HG03103 (cell line): ENCODE measurements at regions not wholly inside any gene's neighbourhood (a gene's known extent, or its start where the extent isn't known, plus 50 kb on each side); places are given as distances from the start of the nearest gene placed in this dataset.

Experiments used
- ATAC-seq: cut with Tn5 transposase; IDR thresholded peaks from one replicate; pipeline ENCODE4 v1.9.1; 2021; ENCODE audit warnings: low read depth; ENCODE audit not compliant: unreplicated experiment

DNA sequence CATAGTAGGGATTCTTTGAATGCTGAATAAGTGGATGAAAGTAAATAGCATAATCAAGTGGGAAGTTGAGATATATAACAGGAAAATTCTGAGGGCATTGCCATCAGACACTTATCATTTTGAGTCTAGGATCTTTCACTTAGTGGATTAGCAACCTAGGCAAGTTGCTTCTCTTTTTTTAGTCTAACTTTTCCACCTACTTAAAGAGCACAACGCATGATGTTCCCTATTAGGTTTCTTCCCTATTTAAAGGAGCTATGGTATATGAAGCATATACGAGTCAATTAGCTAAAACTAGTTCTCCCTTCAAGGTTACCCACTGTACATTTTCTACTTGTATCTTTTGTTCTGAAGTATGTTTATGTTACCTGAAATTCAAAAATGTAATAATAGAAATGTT is 67.1 kb upstream of the HS3ST1 start:
- no peak for ATAC-seq

GRCh38 chr4:11495291-11495690 is 66.6 kb upstream of the HS3ST1 start:
- ATAC-seq, result no peak

GRCh38 chr4:11494232-11494631 is 65.5 kb upstream of the HS3ST1 start:
- no peak for ATAC-seq

DNA sequence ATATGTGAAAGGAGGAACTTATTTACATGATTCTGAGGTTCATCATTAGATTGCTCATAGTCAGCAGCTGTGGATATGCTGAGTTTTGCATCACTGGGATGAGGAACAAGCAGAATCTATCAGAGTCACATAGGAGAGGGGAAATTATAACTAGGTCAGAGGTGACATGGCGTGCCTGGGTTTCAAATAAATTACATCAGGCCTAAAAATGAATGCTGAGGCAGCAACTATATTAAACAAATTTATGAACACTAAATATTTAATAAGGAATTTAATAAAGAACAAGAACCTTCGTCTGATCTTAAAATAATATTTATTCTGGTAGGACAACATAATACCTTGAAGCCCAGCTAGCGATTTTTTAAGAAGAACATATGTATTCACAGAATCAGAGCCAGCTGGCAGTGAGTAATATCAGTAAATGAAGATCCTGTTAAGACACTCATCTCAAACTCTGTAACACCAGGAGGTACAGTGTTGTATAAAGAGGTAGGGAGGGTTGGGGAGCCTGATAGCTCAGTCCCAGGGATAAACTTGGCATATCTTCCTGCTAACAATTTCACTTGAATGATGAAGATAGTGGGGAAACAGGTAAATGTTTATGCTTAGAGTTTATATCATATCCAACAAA is 60.9 kb upstream of the HS3ST1 start:
- ATAC-seq, result no peak

DNA sequence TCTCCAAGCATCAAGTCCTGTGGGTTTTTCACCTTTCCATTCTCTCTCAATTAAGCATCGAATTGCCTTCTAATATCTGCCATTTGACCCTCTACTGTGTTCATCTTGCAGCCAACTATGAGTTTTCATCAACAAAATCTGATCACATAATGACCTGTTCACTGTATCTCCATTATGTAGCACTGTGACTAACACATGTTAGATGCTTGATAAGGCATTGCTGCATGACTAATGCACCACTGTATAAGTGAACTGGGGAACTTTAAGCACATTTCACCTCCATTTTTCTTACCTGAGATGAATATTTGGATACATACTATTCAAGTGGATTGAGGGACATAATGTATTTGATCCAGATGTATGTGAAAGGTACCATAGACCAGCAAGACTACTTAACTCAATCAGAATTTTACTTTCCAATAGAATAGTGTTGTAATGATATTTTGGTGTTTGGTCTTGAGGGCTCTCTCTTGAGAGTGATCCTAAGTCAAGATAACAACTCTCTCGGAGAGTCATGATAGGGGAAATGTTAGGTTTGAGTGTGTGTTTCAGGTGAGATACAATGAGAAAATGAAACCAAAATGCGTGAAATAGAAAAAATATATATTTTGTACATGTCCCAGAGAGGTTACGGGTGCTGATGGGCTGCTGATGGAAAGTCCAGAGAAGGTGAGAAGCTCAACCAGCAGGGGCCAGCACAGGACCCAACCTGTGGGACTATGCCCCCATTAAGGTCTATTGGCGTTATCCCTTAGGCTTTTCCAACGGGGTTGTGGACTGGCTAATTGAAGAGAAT is 60.2 kb upstream of the HS3ST1 start:
- ATAC-seq, result no peak

GRCh38 chr4:11487868-11488544 is 59.3 kb upstream of the HS3ST1 start:
- no peak for ATAC-seq

DNA sequence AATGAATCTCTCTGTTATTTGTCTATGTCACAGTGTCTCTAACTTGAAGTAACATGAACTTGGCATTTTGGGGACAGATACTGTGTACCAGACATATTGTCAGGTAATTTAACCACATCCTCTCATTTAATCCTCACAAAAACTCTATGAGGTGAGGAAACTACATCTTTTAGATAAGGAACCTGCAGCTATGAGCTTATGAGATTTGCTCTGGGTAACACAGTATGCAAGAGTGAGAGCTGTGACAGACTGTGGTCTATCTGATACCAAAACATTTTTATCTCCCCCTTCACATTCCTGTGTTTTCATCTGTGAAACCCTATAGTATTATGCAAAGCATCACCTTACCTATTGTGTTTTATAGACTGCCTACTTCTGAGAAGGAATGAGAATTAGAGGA is 58.4 kb upstream of the HS3ST1 start:
- ATAC-seq, result no peak

GRCh38 chr4:11485926-11486325 is 57.2 kb upstream of the HS3ST1 start:
- no peak for ATAC-seq

DNA sequence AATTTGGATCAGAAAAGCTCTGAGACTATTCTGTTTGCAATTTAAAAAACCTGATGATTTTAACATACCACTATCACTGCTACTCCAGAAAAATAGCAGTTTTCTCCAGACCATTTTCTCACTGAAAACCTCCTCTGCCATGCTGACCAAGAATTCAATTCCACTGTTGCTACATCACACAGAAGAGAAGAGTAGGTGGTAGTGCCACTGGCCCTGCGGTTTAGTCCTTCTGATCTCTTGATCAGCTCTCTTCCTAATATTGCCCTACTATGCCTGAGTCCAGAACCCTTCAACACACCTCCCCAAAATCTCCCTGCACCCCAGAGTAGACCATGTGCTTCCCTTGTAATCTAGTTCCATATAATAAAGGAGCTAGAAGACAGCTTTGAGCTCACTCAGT is 55.8 kb upstream of the HS3ST1 start:
- no peak for ATAC-seq

GRCh38 chr4:11483046-11483445 is 54.4 kb upstream of the HS3ST1 start:
- ATAC-seq, result no peak

- ATAC-seq, result peak; percentile 89
These were observed 52.0 kb upstream of the HS3ST1 start for GRCh38 chr4:11480683-11481082.
